Tibial nerve (tissue), 4 donors: ENCODE measurements at regions not wholly inside any gene's neighbourhood (a gene's known extent, or its start where the extent isn't known, plus 50 kb on each side); places are given as distances from the start of the nearest gene placed in this dataset.

Source experiments
- DNase-seq, 2 donors: peaks; one replicate each; pipeline ENCODE4 v3.0.0-alpha.2; 2019; ENCODE audit warnings: low spot score in 2 of 2
- H3K27ac ChIP-seq, 4 donors: fragments of 200-600 bp; sonication (generic) in 3 of 4; one replicate each; pipeline ENCODE4 v1.5.1; 2017 to 2019; ENCODE audit warnings: mild to moderate bottlenecking in 1 of 4
- H3K27me3 ChIP-seq, 2 donors: fragments of 200-600 bp; sonication (generic) in 1 of 2; one replicate each; pipeline versions ENCODE4 v1.5.1 to v1.6.0; 2017 to 2019
- H3K36me3 ChIP-seq, 3 donors: fragments of 200-600 bp; sonication (generic); one replicate each; pipeline ENCODE4 v1.5.1; 2018 to 2019
- H3K4me1 ChIP-seq, 4 donors: fragments of 200-600 bp; sonication (generic) in 3 of 4; one replicate each; pipeline ENCODE4 v1.5.1; 2017 to 2019
- H3K4me3 ChIP-seq, 4 donors: fragments of 200-600 bp; sonication (generic) in 3 of 4; one replicate each; pipeline ENCODE4 v1.5.1; 2017 to 2019; ENCODE audit warnings: mild to moderate bottlenecking in 1 of 4, moderate library complexity in 1 of 4
- H3K9me3 ChIP-seq, 4 donors: fragments of 200-600 bp; sonication (generic) in 3 of 4; one replicate each; pipeline ENCODE4 v1.5.1; 2017 to 2019
- EP300 ChIP-seq, 2 donors: sonication (generic); formaldehyde crosslinking; IDR thresholded peaks; one replicate each; pipeline ENCODE4 v1.6.1; 2017; ENCODE audit warnings: antibody characterized with exemption in 2 of 2, mild to moderate bottlenecking in 1 of 2
- POLR2A ChIP-seq, 2 donors: fragments of 450-650 bp; IDR thresholded peaks; one replicate each; pipeline ENCODE4 v1.6.1; 2017; ENCODE audit warnings: antibody characterized with exemption in 2 of 2, mild to moderate bottlenecking in 2 of 2, moderate library complexity in 2 of 2
- WGBS, 2 donors: methylation state at CpG; one replicate each; pipeline ENCODE4 v1.1.5; 2018; 5-methylcytosine and 5-hydroxymethylcytosine counted together
- TF ChIP-seq, protein P1 (sequence below), 5 experiments: fragments of 200-600 bp in 3 of 5; fragments of 450-650 bp in 2 of 5; sonication (generic) in 3 of 5; IDR thresholded peaks; one replicate each; pipeline ENCODE4 v1.5.1; 2016 to 2019; ENCODE audit warnings: antibody characterized with exemption in 5 of 5, mild to moderate bottlenecking in 3 of 5, moderate library complexity in 2 of 5

DNA sequence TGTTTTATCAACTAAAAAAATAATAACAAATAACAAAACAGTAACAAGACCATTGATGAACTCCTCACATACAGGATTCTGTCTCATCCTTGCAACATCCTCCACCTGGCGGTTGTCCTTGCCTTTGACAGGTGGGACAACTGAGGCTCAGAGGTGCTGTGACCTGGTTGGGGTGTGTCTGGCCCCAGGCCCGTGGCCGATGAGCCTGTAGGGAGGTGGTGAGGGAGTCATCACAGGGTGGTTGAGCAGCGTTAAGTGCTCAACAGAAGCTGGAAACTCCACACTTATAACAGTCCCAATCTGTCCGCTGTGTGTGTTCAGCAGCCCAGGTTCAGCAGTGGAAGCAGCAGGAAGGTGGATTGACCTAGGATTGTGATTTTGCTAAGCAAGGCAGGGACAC is 131.6 kb upstream of the RAB12 start:
- DNase-seq = no peak
- 87 to 90% methylated on average over 5 of the region's 5 CpGs for WGBS, 2 donors
- Histone ChIP-seq H3K4me3 (no peak overlapping the region), H3K27ac (no peak overlapping the region), H3K9me3 (no peaks in the 10 kb centered on the region), H3K27me3 (no peaks in the 10 kb centered on the region), H3K4me1 (no peaks in the 10 kb centered on the region), H3K36me3 (no peaks in the 10 kb centered on the region)
- TF ChIP-seq, protein P1, sequence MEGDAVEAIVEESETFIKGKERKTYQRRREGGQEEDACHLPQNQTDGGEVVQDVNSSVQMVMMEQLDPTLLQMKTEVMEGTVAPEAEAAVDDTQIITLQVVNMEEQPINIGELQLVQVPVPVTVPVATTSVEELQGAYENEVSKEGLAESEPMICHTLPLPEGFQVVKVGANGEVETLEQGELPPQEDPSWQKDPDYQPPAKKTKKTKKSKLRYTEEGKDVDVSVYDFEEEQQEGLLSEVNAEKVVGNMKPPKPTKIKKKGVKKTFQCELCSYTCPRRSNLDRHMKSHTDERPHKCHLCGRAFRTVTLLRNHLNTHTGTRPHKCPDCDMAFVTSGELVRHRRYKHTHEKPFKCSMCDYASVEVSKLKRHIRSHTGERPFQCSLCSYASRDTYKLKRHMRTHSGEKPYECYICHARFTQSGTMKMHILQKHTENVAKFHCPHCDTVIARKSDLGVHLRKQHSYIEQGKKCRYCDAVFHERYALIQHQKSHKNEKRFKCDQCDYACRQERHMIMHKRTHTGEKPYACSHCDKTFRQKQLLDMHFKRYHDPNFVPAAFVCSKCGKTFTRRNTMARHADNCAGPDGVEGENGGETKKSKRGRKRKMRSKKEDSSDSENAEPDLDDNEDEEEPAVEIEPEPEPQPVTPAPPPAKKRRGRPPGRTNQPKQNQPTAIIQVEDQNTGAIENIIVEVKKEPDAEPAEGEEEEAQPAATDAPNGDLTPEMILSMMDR (IDR thresholded peaks at IDR 0.05) = no peak
- TF ChIP-seq EP300 (IDR thresholded peaks at IDR 0.05) = no peak

DNA sequence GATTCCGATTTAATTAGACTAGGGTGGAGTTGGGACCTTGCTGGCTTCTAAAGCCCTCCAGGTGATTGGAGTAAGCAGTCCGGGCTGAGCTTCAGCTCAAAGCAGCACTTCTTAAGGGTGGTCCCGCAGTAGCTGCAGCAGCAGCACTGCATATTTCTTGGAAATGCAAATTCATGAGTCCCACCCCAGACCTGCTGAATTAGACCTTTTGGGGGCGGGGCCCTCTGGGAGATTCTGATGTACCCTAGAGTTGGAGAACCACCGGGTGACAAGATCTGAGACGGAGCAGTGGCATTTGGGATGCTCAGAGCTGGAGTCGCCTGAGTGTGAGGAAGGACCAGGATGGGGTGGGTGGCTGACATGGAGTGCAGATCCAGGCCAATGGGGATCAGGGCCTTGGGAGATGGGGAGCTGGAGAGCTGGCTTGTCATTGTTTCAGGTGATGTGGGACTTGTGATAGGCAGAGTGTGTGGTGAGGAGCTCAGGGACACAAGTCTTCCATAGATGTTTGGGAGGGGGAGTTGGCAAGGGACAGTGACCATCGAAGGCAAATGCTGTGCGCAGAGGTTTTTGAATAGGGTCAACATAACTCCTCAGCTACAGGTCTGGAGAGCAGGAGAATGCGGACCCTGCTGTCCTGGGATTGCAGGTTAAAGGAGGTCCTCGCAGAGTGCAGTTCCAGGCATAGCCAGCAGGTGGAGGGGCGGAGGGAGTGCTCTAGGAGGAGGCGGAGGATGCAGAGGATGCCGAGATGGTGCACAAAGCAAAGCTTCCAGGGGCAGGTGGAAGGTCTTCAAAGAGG is 130.9 kb upstream of the RAB12 start:
- DNase-seq = peak in 1 of 2 donors; percentile 50
- 54 to 57% methylated on average over 14 of the region's 14 CpGs for WGBS, 2 donors

DNA sequence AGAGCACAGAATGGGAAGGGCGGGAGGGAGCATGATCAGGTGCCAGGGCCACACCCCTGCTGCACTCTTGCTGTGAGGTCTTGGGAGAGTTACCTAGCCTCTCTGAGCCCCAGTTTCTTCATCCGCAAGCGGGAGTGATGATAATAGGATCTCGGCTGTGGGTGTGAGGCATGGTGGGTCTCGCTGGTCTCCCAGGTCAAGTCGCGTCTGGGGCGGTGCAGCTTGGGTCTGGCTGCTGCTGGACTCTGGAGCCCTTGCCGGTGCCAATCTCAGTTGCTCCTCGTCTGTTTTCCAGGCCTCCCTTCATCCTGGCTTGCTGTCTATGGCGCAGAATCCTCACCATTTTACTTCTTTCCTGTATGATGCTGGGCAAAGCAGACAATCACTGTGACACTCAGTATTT is 130.3 kb upstream of the RAB12 start:
- TF ChIP-seq, protein P1 (IDR thresholded peaks at IDR 0.05) = no peak
- TF ChIP-seq EP300 (IDR thresholded peaks at IDR 0.05) (no peak), POLR2A (IDR thresholded peaks at IDR 0.05) (no peak)
- no peaks in the 10 kb centered on the region for H3K4me1 ChIP-seq
- WGBS, 2 donors = 81 to 82% methylated on average over 11 of the region's 11 CpGs
- DNase-seq = no peak
- H3K4me3 ChIP-seq = no peak overlapping the region
- no peaks in the 10 kb centered on the region for H3K36me3 ChIP-seq
- H3K27ac ChIP-seq = no peak overlapping the region
- no peaks in the 10 kb centered on the region for H3K9me3 ChIP-seq
- H3K27me3 ChIP-seq = no peaks in the 10 kb centered on the region

More for the DNA sequence above, 130.9 kb upstream of the RAB12 start:
- no peak overlapping the region for H3K4me3 ChIP-seq
- H3K4me1 ChIP-seq = no peaks in the 10 kb centered on the region
- H3K9me3 ChIP-seq = no peaks in the 10 kb centered on the region
- H3K27ac ChIP-seq = no peak overlapping the region
- TF ChIP-seq EP300 (IDR thresholded peaks at IDR 0.05) = no peak
- TF ChIP-seq, protein P1 (IDR thresholded peaks at IDR 0.05) = peak; percentile 57 to 75 (median 66)
- no peaks in the 10 kb centered on the region for H3K27me3 ChIP-seq
- H3K36me3 ChIP-seq = no peaks in the 10 kb centered on the region

DNA sequence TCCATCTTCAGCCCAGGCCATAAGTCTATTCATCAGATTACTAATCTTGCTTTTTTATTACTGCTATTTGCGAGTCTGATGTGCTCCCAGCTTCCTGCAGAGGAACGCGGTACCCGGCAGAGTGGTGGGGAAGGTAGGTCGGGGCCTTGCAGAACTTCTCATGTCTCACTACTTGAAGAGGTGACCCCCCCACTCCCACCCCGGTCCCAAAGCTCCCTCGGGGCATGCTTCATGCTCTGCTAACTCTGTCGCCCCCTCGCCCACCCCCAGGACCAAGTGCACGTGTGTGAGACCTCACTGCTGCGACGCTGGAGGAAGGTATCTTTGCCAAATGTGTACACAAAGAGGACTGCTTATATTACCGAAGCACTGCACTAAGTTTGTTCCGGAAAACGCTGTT is 129.4 kb upstream of the RAB12 start:
- Histone ChIP-seq H3K9me3 (no peaks in the 10 kb centered on the region), H3K36me3 (no peaks in the 10 kb centered on the region), H3K27me3 (no peaks in the 10 kb centered on the region), H3K4me3 (no peak overlapping the region), H3K27ac (no peak overlapping the region), H3K4me1 (no peaks in the 10 kb centered on the region)
- WGBS, 2 donors = 82 to 84% methylated on average over 15 of the region's 15 CpGs
- no peak for DNase-seq
- TF ChIP-seq POLR2A (IDR thresholded peaks at IDR 0.05) = no peak
- TF ChIP-seq EP300 (IDR thresholded peaks at IDR 0.05) = no peak
- TF ChIP-seq, protein P1 (IDR thresholded peaks at IDR 0.05) = no peak

DNA sequence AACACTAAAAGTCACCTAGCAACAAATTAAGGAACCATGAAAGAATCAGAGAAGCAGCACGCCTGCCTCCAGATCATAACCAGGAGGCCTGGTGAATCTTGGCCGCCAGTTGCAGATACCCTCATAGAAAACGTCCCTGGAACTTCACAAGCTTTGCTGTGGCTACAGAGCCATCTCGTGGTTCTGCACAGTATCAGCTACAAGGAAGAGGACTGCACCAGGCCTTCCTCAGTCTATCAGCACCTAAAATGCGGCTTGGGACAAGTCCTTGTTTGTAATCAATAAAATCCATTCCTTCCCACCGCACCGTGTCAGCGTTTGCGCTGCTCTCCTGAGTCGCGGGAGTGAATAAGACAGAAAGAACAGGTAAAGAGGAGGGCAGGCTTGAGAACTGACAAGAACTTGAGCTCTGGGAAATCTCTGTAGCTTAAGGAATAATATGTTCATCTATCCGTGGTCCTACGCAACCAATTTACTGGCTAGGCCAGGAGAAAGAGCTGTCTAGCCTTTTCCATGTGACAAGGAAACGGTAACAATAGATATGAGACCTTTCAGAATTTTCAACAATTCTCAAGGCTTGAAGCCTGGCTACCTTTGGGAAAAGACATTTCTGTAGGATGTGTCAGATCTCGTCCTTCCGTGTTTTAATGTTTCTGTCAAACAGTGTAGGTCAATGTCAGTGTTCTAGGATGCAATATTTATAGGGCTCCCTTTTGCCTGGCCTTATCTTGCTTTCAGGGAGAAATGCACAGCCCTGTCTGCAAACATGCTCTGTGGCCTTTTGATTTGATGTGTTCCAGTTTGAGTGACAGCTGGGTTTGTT is 128.5 kb upstream of the RAB12 start:
- WGBS, 2 donors = 54 to 58% methylated on average over 16 of the region's 16 CpGs
- Histone ChIP-seq H3K27ac (no peak overlapping the region), H3K36me3 (no peaks in the 10 kb centered on the region), H3K9me3 (no peaks in the 10 kb centered on the region), H3K27me3 (no peaks in the 10 kb centered on the region), H3K4me1 (no peaks in the 10 kb centered on the region), H3K4me3 (no peak overlapping the region)
- TF ChIP-seq POLR2A (IDR thresholded peaks at IDR 0.05) = no peak
- TF ChIP-seq, protein P1 (IDR thresholded peaks at IDR 0.05) = peak in 4 of 5 experiments; percentile 33 to 48 (median 36)
- peak in 1 of 2 donors; percentile 33 for DNase-seq
